ENCODE measurements at regions not wholly inside any gene's neighbourhood (a gene's known extent, or its start where the extent isn't known, plus 50 kb on each side); places are given as distances from the start of the nearest gene placed in this dataset.

GRCh38 chr10:124153023-124153826, 59.8 kb upstream of the CHST15 start (continued):
- TF ChIP-seq MAX (IDR thresholded peaks at IDR 0.05; ENCODE audit: low read depth, low read length) (no peak), IKZF2 (IDR thresholded peaks at IDR 0.05) (peak; percentile 97), TCF7 (IDR thresholded peaks at IDR 0.05; ENCODE audit: borderline replicate concordance) (no peak)
- TF ChIP-seq, protein P1, sequence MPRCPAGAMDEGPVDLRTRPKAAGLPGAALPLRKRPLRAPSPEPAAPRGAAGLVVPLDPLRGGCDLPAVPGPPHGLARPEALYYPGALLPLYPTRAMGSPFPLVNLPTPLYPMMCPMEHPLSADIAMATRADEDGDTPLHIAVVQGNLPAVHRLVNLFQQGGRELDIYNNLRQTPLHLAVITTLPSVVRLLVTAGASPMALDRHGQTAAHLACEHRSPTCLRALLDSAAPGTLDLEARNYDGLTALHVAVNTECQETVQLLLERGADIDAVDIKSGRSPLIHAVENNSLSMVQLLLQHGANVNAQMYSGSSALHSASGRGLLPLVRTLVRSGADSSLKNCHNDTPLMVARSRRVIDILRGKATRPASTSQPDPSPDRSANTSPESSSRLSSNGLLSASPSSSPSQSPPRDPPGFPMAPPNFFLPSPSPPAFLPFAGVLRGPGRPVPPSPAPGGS (IDR thresholded peaks at IDR 0.05; ENCODE audit: borderline replicate concordance, insufficient read depth, low read depth, low read length, poor library complexity, severe bottlenecking), result peak; percentile 73

GRCh38 chr10:124152139-124153022, 59.0 kb upstream of the CHST15 start:
- H2AFZ ChIP-seq (ENCODE audit: control insufficient read depth, low read depth, low read length), result no peak overlapping the region; the same call in 1 of the 2 replicates
- H3K79me2 ChIP-seq (ENCODE audit: control insufficient read depth, insufficient read depth, low read length), result no peaks in the 10 kb centered on the region
- no peak for TF ChIP-seq E2F8 (IDR thresholded peaks at IDR 0.05; ENCODE audit: low read depth, partially characterized antibody)
- no peak for TF ChIP-seq NFYB (IDR thresholded peaks at IDR 0.05; ENCODE audit: insufficient read depth, low read depth, low read length)
- TF ChIP-seq EZH2 (IDR thresholded peaks at IDR 0.05; ENCODE audit: borderline replicate concordance, control insufficient read depth, low read depth, low read length), result no peak
- TF ChIP-seq, protein P2, sequence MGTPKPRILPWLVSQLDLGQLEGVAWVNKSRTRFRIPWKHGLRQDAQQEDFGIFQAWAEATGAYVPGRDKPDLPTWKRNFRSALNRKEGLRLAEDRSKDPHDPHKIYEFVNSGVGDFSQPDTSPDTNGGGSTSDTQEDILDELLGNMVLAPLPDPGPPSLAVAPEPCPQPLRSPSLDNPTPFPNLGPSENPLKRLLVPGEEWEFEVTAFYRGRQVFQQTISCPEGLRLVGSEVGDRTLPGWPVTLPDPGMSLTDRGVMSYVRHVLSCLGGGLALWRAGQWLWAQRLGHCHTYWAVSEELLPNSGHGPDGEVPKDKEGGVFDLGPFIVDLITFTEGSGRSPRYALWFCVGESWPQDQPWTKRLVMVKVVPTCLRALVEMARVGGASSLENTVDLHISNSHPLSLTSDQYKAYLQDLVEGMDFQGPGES (IDR thresholded peaks at IDR 0.05), result no peak
- TF ChIP-seq CBX5 (IDR thresholded peaks at IDR 0.05; ENCODE audit: low read depth), result no peak
- no peak for TF ChIP-seq PAX8 (IDR thresholded peaks at IDR 0.05)
- no peak for TF ChIP-seq RAD21 (IDR thresholded peaks at IDR 0.05; ENCODE audit: insufficient read depth, low read depth, low read length)
- ATAC-seq, result peak; percentile 41
- no peaks in the 10 kb centered on the region; the same call in 2 of the 3 replicates for H3K9me3 ChIP-seq (replicated peaks; ENCODE audit: control insufficient read depth, insufficient read depth, low read length)
- H3K27me3 ChIP-seq (replicated peaks in 1 of 2; ENCODE audit: control insufficient read depth in 2 of 2, insufficient read depth in 2 of 2, low read length in 1 of 2), result no peaks in the 10 kb centered on the region; a peak in 1 of 4 replicates
- intact Hi-C loops (cut with micrococcal nuclease; ENCODE audit: unreplicated experiment) (loop anchor here (1.0 kb wide), 1 partner anchor 73 kb away; no protein-coding TSS in a partner anchor), in situ Hi-C loops (cut with MboI) (no loop called here)
- no peak overlapping the region for H3K27ac ChIP-seq (ENCODE audit: control insufficient read depth, insufficient read depth)
- ChIA-PET POLR2A (no interaction called here), RAD21 (ENCODE audit: unreplicated experiment) (no interaction called here), CTCF (no interaction called here), SMC1A (ENCODE audit: uncharacterized antibody, unreplicated experiment) (interaction anchor here (0.9 kb wide), 1 partner anchor 117 kb away, joined by 3 read pairs; no protein-coding TSS in a partner anchor)
- peak overlapping the region; percentile 64; the same call in 1 of the 2 replicates for H3K4me2 ChIP-seq (ENCODE audit: control insufficient read depth, insufficient read depth)
- no peaks in the 10 kb centered on the region for H3K36me3 ChIP-seq (ENCODE audit: control insufficient read depth in 2 of 2, insufficient read depth in 2 of 2, low read length in 1 of 2)
- WGBS (ENCODE audit: insufficient coverage, insufficient replicate concordance, low lambda C conversion rate, missing lambda C conversion rate), result 38% methylated on average over 32 of the region's 32 CpGs
- BruUV-seq (replicated peaks), result no TSS peak
- no peaks in the 10 kb centered on the region; the same call in 1 of the 2 replicates for H4K20me1 ChIP-seq (ENCODE audit: control insufficient read depth, insufficient read depth)
- no peak overlapping the region for H3K4me3 ChIP-seq
- FAIRE-seq, result no peak
- peaks cover 28% of the 10 kb centered on the region for H3K4me1 ChIP-seq (ENCODE audit: control insufficient read depth, insufficient read depth, low read length)
- DNase-seq (ENCODE audit: low read depth, low spot score), result no peak
- no peak overlapping the region for H3K9ac ChIP-seq (ENCODE audit: control insufficient read depth, insufficient read depth, low read length)

Measured in GM12878 (cell line).